NCI-H748 (cell line): ENCODE measurements at regions not wholly inside any gene's neighbourhood (a gene's known extent, or its start where the extent isn't known, plus 50 kb on each side); places are given as distances from the start of the nearest gene placed in this dataset.

ENCODE experiments used
- DNase-seq: peaks from one replicate; lab custom pipeline; 2025; ENCODE audit not compliant: unreplicated experiment; lab: John Stamatoyannopoulos, UW

DNA sequence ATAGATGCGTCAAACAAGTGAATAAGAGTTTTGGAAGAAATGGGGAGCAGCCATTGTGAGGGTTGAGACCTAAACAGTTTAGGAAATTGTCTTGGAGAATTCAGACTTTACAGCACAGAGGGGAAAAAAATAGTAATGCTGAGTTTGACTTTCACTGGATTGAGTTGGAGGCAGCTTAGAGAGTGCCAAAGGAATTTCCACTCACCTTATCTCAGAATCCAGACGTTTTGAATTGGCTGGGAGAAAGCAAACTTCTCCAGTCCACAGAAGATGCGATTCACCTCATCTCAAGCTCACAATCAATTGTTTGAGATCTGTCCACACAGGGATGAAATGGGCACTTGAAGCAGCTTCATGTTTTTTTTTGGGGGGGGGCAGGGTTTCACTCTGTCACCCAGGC is 663.5 kb upstream of the SALL1 start:
- no peak for DNase-seq

DNA sequence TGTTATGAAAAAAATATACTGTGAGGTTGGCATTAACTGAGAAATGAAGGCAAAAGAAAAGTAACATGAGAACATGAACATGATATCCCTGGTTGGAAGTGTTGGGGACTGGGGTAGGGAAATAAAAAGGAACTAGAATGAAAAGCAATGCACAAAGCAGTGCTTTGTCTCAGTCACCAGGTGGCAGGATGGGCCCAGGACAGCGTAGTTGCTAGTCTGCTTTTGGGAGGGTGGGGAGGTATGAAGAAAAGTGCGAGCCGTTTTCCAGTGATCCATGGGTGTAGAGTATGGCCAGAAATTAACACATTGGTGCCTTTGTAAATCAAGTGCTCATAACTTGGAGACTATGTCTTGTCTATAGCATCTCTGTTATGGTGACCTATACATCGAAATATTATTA is 662.5 kb upstream of the SALL1 start:
- peak; percentile 7 for DNase-seq

DNA sequence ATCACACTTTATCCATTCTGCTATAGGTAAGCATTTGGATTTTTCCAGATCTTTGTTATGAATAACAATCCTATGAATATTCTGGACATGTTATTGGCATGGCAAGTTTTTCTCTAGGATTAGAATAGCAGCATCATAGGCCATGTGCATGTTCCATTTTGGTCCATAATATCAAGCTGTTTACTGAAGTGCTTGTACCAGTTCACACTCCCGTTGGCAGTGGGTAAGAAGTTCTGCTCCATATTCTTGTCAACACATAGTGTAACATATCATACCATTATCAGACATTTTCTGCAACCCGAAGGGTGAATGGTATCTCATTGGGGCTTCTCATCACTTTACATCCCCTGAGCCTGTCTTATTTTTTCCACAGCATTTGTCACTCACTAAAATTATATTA is 661.9 kb upstream of the SALL1 start:
- DNase-seq = no peak

DNA sequence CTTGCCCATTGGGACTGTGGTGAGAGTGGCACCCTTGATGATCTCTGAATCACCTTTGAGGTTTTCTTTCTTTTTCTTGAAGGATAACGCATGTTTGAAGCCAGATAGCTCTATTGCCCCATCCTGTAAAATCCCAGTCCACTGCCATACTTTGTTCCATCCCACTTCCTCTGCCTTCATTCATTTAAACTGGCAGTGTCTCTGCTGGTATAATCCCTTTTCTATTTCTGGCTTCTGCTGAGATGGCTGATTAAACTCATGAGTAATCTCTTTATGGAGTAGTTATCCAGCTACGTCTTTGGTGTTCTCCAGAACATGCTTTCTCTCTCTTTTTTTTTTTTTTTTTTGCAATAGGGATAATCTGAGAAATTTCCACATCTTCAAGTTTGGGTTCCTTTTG is 656.5 kb upstream of the SALL1 start:
- no peak for DNase-seq

DNA sequence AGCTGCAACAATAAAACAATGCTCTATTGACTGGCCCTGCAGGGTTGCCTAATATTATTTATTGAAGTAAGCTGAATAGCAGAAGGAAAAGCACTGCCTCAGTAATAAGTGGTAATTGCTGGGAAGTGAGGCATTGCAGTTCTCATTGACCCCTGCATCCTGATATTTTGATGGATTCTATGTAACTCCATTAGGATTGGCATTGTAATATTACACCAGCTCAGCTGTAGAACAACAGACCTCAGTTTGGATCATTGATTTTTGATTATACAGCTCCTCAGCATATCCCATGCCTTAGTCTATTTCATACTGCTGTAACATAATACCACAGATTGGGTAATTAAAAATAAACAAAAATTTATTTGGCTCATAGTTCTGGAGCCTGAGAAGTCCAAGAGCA is 650.6 kb upstream of the SALL1 start:
- peak; percentile 76 for DNase-seq

DNA sequence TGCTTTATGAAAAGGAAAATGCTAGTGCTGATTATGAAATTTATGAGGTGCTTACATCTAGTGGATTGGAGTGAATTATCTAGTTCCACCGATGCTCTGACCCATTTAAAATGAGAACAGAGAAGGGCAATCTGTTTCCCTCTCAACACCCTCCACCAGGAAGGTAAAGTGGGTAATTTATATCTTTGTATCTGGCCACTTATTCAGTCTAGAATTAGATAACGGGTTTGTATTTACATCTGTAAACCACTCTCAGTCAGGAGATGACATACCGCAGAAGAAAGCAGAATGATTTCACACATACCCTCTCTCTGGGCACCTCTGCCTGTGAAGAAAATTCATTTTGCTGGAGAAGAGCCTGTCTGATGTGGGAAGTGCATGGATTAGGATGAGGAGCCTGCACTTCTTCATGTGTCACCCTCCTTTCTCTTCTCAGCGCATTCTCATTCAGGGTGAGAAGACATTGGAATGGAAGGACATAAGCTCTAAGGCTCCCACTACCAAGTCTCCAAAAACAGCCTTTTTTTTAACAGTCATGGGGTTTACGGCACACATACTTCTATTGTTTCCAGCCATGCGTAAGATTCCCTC is 646.7 kb upstream of the SALL1 start:
- DNase-seq = no peak

DNA sequence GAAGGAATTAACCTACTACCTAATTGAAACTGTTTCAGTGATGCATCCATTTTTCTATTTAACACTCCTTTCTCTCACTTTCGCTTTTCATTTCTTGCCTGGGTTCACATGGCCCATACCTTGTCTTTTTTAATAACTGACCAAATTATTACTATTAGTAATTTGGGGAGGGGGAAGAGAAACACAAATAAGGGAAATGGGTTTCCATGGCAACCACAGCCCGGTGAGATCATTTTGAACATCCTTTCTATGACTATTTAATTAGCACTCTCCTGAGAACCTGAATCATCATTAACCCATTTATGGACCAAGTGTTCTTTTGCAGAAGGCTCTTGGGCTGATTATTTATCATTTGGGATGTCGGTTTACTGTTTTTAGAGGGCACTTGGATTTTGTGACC is 628.2 kb upstream of the SALL1 start:
- peak; percentile 49 for DNase-seq

DNA sequence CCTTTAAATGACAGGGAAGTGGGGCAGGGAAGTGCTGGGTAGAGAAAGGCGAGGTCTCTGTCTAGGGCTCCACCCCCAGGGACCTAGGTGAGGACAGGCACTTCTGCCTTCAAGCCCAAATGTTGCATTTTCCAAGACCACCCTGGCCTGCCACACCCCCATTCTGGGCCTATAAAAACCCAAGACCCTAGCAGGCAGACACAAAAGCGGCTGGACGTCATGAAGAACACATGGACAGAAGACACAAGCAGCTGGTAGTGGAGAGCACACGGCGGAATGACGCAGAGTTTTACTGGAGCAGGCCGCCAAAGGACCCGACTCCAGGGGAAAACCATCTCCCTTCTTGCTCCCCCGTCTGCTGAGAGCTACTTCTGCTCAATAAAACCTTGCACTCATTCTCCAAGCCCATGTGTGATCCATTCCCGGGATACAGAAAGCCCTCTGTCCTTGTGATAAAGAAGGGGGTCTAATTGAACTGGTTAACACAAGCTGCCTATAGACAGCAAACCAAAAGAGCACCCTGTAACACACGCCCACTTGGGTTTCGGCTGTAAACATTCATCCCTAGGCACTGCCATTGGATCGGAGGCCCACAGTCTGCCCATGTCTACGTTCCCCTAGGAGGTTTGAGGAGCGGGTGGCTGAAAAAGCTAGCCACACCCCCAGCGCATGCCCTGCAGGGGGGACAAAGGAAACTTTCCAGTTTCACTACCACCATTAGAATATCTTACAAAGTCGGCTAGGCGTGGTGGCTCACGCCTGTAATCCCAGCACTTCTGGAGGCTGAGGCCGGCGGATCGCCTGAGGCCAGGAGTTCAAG is 622.2 kb upstream of the SALL1 start:
- no peak for DNase-seq

DNA sequence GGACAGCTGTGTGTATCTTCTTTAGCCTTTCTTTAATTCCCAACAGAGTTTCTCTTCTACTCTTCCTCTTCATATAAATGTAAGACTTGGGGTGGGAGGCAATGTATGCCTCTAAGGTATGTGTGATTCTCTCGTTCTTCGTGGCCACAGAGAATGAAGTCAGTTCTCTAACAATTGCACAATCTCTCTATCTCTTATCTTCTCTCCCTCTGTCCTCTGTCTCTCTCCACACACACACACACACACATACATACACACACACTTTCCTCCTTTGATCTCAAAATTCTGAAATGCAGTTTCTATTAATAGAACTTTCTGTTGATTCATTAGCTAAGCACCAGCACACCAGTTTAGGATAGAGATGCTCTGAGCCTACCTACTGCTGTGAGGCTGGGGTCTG is 615.7 kb upstream of the SALL1 start:
- no peak for DNase-seq

DNA sequence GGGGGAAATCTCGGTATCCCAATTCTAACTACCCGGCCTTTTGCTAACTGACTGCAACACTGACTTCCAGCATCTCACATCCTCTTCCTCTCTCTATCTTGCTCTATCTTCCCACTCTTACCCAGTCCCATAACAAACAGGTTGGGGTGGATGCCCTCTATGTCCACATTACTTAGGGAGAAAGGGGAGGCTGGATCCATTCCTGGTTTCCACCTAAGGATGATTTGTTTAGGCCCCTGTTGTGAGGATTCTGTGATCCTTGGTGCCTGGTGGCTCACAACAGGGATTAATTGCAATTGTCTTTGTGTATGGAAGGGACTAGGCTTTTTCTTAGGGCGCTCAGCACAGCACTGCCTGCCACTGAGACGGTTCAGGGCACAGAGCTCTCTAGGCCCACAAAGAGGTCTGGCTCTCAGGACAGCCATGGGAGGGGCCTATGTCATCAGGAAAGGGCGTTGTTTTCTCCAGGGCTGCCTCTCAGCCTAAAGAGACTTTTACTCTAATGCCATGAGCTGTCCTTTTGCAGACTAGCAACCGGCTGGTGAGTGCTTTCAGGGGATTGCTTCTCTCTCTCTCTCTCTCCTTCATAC is 612.1 kb upstream of the SALL1 start:
- DNase-seq = peak; percentile 72

DNA sequence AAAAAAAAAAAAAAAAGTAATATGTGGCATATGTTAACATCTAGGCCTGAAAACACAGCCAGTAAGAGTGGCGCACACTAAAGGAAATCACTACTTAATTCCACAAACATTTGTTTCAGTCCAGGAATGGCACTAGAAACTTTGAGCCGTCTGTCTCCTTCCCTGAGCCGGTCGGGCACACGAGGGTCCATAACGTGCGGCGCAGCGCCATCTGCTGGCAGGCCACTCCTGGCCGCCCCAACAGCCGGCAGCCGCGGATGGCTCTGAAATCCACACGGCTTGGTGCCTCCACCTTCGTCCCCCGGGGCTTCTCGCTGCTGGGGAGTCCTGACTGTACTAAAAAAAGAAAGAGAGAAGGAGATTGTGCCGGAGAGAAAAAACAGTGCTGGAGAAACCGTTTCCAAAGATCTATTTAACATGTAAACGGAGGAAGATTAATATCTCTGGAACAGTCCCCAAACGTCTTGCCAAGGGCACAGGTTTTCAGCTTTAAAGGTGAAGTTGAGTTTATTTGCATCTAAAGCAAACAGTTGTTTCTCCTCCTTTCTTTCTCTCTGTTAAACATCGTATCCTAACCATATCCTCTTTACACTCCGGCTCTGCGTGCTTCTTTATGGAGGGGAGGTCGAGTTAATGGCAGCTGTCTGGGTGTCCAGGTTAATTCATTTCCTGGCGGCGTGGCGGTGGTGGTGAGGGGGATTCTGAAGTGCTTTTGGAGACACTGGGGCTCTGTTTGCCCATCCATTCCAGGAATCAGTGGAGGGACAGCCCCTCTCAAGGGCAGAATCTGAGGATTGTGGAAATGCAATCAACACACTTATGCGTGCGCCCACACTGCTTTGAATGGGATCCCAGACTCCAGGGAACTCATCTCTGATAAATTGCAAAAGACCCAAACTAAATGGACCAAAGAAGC is 611.3 kb upstream of the SALL1 start:
- DNase-seq = peak; percentile 80

DNA sequence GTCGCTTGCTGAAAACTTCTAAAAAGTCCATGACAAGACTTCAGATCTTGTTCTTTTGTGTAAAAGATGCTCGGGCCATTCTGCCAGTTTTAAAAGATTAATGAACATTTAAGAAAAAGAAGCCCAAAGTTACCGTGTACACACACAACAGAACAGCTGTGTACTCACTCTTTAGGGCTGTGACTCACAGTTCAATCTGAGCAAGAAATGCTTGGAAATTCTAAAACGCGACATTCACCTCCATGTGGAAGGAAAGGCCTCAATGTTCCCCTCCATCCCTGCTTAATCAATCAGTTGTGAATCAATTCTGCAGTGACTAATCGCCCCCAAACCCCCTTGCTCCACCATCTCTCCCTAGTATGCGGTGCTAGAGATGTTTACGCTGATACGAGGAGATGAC is 609.9 kb upstream of the SALL1 start:
- no peak for DNase-seq

DNA sequence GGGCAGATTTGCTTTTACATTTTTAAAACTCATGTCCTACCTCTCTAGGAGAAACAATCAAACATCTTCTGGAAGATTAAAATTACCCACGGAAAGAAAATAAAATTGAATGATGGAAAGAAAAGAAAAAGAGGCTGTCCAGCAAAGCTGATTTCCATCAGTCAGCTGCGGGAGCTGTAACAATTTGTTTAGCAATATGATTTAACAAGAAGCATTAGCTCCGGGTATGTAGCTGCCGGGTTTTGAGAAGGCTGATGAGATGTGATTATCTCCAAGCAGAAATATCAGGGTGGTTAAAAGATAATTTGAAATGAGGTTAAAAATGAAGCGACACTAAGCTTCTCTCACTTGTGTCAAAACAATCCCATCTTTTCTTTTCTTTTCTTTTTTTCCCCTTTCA is 608.9 kb upstream of the SALL1 start:
- no peak for DNase-seq

DNA sequence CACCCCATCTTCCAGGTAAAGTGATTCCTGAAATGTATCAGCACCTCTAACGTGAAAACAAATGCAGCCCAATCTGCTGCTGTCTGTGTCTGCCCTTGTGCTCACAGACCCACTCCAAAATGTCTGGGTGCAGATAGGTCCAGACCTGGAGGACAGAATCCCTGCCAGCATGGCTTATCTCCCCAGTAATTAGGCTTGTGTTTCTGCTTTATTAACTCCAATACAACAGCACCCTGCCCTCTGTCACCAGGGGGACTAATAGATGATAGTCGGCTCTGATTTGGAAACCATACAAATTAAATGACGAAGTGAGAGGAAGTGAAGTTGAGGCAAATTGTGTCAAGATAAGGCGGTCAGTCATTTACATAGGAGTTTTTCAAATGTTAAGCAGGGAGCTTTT is 608.3 kb upstream of the SALL1 start:
- DNase-seq = peak; percentile 36

DNA sequence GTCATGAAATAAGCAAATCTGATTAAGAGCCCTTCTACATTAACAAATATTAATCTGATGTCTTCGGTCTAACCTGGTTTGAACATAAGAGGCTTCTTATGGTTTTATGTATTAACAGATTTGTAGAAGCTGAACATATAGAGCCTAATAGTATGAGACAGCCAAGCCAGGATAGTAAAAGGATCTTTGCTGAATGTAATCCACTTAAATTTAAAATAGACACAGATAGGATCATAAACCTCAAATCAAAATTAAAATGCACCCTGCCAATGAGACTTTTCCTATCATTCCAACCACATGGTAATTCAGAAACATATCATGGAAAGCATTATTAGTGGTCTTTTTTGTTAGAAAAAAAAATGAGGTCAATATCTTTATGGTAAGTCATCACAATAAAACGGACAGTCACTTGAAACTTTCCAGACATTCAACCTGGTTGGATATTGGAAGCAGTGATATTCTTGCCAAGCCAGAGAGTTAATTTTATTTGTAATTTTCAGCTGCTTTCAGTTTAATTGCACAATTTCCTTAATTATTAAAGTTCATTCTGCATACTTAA is 606.9 kb upstream of the SALL1 start:
- no peak for DNase-seq

DNA sequence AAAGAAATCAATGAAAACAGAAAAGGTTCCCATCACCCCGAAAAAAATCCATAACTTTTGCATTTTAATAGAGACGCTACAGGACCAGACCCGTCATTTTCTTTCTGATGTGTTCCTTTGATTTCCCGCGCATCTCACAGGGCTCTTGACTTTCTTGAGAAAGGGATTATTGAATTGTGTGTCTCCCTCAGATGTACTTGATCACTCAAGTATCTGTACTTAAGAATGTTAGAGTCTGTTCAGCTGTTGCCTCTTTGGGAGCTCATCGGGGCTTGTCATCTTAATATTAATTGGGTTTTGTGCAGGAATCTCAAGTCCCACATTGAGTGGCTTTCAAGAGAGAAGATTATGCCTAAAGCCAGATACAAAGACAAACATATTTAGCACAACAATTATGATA is 606.4 kb upstream of the SALL1 start:
- no peak for DNase-seq

DNA sequence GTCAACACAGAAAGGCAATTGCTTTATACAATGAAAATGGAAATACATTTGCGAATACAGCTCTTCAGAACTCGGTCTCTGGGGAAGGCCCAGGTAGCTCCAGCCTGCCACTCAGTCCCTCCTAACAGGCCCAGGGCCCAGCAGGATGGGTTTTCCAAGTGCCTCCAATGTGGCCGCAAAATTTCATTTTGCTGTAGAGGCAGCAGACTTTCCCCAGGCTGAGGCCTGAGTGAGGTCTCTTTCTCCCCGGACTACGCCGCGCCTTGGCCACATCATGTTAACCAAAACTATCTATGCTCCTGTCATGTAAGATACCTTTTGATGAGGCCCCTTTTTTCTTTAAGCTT is 606.0 kb upstream of the SALL1 start:
- no peak for DNase-seq

DNA sequence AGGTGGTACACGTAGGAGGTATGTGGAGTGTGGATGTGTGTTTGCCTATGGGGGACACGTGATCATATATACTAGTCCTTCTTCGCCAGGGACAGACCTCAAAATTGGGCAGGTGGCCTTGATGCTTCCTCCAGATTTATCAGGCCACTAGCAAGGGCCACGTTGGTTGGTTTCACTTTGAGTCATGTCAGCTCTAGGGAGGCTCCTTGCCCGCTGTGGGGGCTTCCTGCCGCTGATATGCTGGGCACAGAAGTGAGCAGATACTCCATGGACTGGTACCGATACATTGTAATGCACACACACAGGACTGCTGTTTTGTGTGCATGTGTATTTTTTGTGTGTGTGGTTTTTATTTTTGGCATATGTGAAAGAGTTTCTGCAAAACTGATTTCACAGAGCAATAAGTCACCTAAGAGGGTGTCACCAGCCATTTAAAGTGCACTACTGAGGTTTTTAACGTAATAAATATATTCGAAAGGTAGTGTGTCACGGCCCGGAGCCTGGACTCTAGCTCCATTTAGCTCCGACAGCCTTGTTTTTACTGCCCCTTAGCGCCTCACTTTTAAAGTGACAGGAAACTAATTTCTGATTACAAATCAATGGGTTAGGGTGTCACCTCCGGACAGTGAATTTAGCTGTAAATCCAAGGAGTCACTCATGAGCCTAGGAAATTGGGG is 605.5 kb upstream of the SALL1 start:
- peak; percentile 55 for DNase-seq

DNA sequence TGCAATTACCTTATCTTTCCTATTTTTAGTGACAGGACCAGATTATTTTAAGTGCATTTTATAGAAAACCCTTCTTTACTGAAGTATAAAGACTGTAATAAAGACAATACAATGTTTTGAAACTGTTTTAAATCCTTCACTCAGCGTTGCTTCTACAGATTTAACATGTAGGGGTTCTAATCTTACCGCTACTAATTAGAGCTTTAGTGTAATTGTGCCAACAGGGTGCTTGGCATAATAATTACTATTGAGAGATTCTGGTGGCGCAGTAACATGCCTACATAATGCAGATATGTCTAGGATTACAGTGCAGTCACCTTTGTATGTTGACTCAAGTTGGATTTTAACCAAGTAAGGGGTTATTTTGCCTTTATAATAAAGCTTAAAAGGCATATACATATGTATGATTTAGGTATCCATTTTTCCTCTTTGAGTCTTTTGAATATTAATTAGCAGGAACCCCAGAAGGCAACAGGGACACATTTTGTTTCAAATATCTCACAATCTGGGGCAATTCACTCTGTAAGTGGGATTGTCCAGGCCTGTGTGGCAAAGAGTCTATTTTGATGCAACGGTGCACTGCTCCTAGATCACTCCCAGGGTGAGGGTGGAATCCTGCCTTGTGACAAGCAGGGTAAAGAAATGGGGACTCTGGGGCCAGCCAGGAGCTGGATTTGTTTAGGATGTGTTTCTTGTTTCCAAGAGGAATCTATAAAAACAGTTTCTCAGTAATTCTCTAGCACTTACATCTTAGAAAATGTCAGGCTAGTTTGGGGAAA is 604.7 kb upstream of the SALL1 start:
- DNase-seq = peak; percentile 46

DNA sequence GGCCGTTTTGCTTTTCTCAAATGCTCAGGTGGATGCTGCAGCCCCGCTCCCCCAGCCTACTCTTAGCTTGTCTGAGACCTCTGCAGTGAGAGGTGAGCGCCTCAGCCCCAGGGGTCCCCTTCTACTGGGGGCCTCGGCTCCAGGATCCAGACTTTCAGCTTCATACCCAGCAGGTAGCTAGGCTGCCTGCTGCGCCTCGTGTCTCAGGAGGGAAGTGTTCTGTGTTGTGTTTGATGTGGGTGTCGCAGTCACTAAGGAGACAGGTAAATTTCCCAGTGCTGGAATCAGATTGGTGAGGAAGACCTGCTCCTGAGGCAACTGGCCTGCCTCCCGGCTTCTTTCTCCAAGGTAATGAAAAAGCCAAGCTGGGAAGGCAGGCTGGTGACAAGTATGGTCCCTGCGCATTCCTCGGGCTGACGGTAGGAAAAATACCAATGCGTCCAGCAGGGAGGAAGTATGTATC is 604.0 kb upstream of the SALL1 start:
- peak; percentile 37 for DNase-seq
